Heart left ventricle (tissue), 16 donors: ENCODE measurements at regions not wholly inside any gene's neighbourhood (a gene's known extent, or its start where the extent isn't known, plus 50 kb on each side); places are given as distances from the start of the nearest gene placed in this dataset.

ENCODE experiments used
- ATAC-seq, 4 donors: fragments of 200-7000 bp; cut with Tn5 transposase; one replicate each; pipeline ENCODE4 v1.9.1; 2020 to 2022; ENCODE audit warnings: moderate library complexity in 4 of 4, mild to moderate bottlenecking in 3 of 4, moderate number of reproducible peaks in 1 of 4
- DNase-seq, 5 donors: peaks; one replicate each; pipeline ENCODE4 v3.0.0-alpha.2; 2020
- H3K27ac ChIP-seq, 12 donors: fragments of 200-600 bp; sonication (generic) in 4 of 12; one replicate each; pipeline versions ENCODE4 v1.5.0 to v1.8.0; 2016 to 2022; ENCODE audit warnings: mild to moderate bottlenecking in 2 of 12
- H3K27me3 ChIP-seq, 9 donors: fragments of 200-600 bp; sonication (generic) in 2 of 9; one replicate each; pipeline versions ENCODE4 v1.5.1 to v1.8.0; 2016 to 2022; ENCODE audit warnings: mild to moderate bottlenecking in 3 of 9
- H3K36me3 ChIP-seq, 9 donors: fragments of 200-600 bp; sonication (generic) in 2 of 9; one replicate each; pipeline versions ENCODE4 v1.5.0 to v1.8.0; 2018 to 2022; ENCODE audit warnings: mild to moderate bottlenecking in 2 of 9
- H3K4me1 ChIP-seq, 12 donors: fragments of 200-600 bp; sonication (generic) in 4 of 12; one replicate each; pipeline versions ENCODE4 v1.5.0 to v1.8.0; 2016 to 2022; ENCODE audit warnings: mild to moderate bottlenecking in 3 of 12
- H3K4me3 ChIP-seq, 12 donors: fragments of 200-600 bp; sonication (generic) in 4 of 12; one replicate each; pipeline versions ENCODE4 v1.5.0 to v1.8.0; 2017 to 2022; ENCODE audit warnings: mild to moderate bottlenecking in 9 of 12, moderate library complexity in 4 of 12
- H3K9me3 ChIP-seq, 12 donors: fragments of 200-600 bp; sonication (generic) in 4 of 12; one replicate each; pipeline versions ENCODE4 v1.5.0 to v1.8.0; 2016 to 2022; ENCODE audit warnings: mild to moderate bottlenecking in 1 of 12
- CTCF ChIP-seq, 12 donors: fragments of 200-600 bp; sonication (generic) in 4 of 12; IDR thresholded peaks; one replicate each; pipeline versions ENCODE4 v1.5.0 to v1.8.0; 2018 to 2022; ENCODE audit warnings: antibody characterized with exemption in 12 of 12, mild to moderate bottlenecking in 5 of 12
- POLR2A ChIP-seq, 2 donors: fragments of 450-650 bp; IDR thresholded peaks; one replicate each; pipeline ENCODE4 v1.6.1; 2017; ENCODE audit warnings: antibody characterized with exemption in 2 of 2, mild to moderate bottlenecking in 2 of 2, moderate library complexity in 2 of 2
- WGBS, 4 donors: extraction: QIAGEN DNeasy Blood & Tissue Kit in 2 of 4; methylation state at CpG; one replicate each; pipeline versions ENCODE4 v1.1.5 to v1.1.7; 2013 to 2018; 5-methylcytosine and 5-hydroxymethylcytosine counted together
- intact Hi-C, 10 donors: fragments of 100-400 bp; cut with DNase I; formaldehyde crosslinking; loops; one replicate each; pipeline versions ENCODE4 v1.11.1 to v1.14.2; 2022
- donor health status: ischemic (EF 13 %, LVEDD 7.1; RV severe dilation, severe dysfunction).
- donor health status: healthy with polysubstance abuse.
- donor health status: DM: no; HTN: yes; CAD: no.
- donor health status: DM: no; HTN: no; CAD: no.
- donor health status: ischemic (EF 25% LVEDD 6.9; RV normal size, moderate dysfunction).
- donor health status: ischemic (EF 25% LVEDD 5.7; RV mildly dilated, moderate dysfunction).
- donor health status: healthy.
- donor health status: DM: yes; HTN: yes; CAD: no.
- donor health status: ischemic (EF 35%, LVEDD 5.7; RV mildly dilated, moderate dysfunction).
- donor health status: nonischemic (EF 11% LVEDD 7.7; RV severe dilation, severe dysfunction).
- donor health status: DM: yes; HTN: yes; CAD: no.
- donor health status: PGD.
- donor health status: ischemic (EF 29% LVEDD 5.4; RV normal size, mild dysfunction).
- donor health status: nonischemic (EF 23%, LVEDD 6.1; RV moderate dilation, normal function).

GRCh38 chr5:154566146-154566680 lies 88.2 kb upstream of the HAND1 start:
- ATAC-seq (no peak), DNase-seq (no peak)
- no peaks in the 10 kb centered on the region for H3K36me3 ChIP-seq
- no peak overlapping the region for H3K4me3 ChIP-seq
- H3K27ac ChIP-seq: no peak overlapping the region
- 68 to 79% (median 73%) methylated on average over 5 of the region's 5 CpGs for WGBS, 4 donors
- no peaks in the 10 kb centered on the region for H3K4me1 ChIP-seq
- intact Hi-C loops: no loop called here
- H3K27me3 ChIP-seq: peaks cover 0 to 30% (median 0%) of the 10 kb centered on the region in 9 donors
- H3K9me3 ChIP-seq: no peaks in the 10 kb centered on the region
- TF ChIP-seq CTCF (IDR thresholded peaks at IDR 0.05): no peak
- TF ChIP-seq POLR2A (IDR thresholded peaks at IDR 0.05): no peak

- no peak for DNase-seq
- intact Hi-C loops: no loop called here
- Histone ChIP-seq H3K9me3 (no peaks in the 10 kb centered on the region), H3K27me3 (peaks cover 0 to 30% (median 0%) of the 10 kb centered on the region in 9 donors), H3K4me3 (no peak overlapping the region), H3K4me1 (no peaks in the 10 kb centered on the region), H3K36me3 (no peaks in the 10 kb centered on the region), H3K27ac (no peak overlapping the region)
- WGBS, 4 donors: 87 to 96% (median 90%) methylated on average over 5 of the region's 5 CpGs
- ATAC-seq: no peak
- TF ChIP-seq CTCF (IDR thresholded peaks at IDR 0.05) (no peak), POLR2A (IDR thresholded peaks at IDR 0.05) (no peak)
Observed at GRCh38 chr5:154565123-154565522, 87.1 kb upstream of the HAND1 start.

GRCh38 chr5:154562244-154562880 lies 84.3 kb upstream of the HAND1 start:
- Histone ChIP-seq H3K4me3 (no peak overlapping the region), H3K27me3 (peaks cover 0 to 27% (median 0%) of the 10 kb centered on the region in 9 donors), H3K27ac (no peak overlapping the region), H3K9me3 (no peaks in the 10 kb centered on the region), H3K4me1 (no peaks in the 10 kb centered on the region), H3K36me3 (no peaks in the 10 kb centered on the region)
- 73 to 82% (median 74%) methylated on average over 4 of the region's 4 CpGs for WGBS, 4 donors
- DNase-seq: no peak
- intact Hi-C loops: no loop called here
- TF ChIP-seq POLR2A (IDR thresholded peaks at IDR 0.05): no peak
- TF ChIP-seq CTCF (IDR thresholded peaks at IDR 0.05): no peak
- ATAC-seq: no peak

GRCh38 chr5:154559398-154560276 lies 81.6 kb upstream of the HAND1 start:
- ATAC-seq (no peak), DNase-seq (no peak)
- TF ChIP-seq CTCF (IDR thresholded peaks at IDR 0.05) (no peak), POLR2A (IDR thresholded peaks at IDR 0.05) (no peak)
- Histone ChIP-seq H3K27ac (no peak overlapping the region), H3K36me3 (no peaks in the 10 kb centered on the region), H3K4me3 (no peak overlapping the region), H3K27me3 (peaks cover 0 to 20% (median 0%) of the 10 kb centered on the region in 9 donors), H3K9me3 (peaks cover 0 to 11% (median 0%) of the 10 kb centered on the region in 12 donors), H3K4me1 (no peaks in the 10 kb centered on the region)
- intact Hi-C loops: no loop called here
- WGBS, 4 donors: 85 to 89% (median 87%) methylated on average over 6 of the region's 6 CpGs
